ENCODE measurements at regions not wholly inside any gene's neighbourhood (a gene's known extent, or its start where the extent isn't known, plus 50 kb on each side); places are given as distances from the start of the nearest gene placed in this dataset.

- Histone ChIP-seq H3K14ac (ENCODE audit: insufficient read length) (no peak overlapping the region), H4K20me1 (replicated peaks in 1 of 2; ENCODE audit: control insufficient read depth in 1 of 2, insufficient read depth in 2 of 2, low read length in 2 of 2) (no peaks in the 10 kb centered on the region), H3K9me3 (ENCODE audit: insufficient read depth in 2 of 2, low read depth in 1 of 2, low read length in 1 of 2) (no peaks in the 10 kb centered on the region), H3K4me2 (ENCODE audit: insufficient read depth in 1 of 2, low read depth in 2 of 2, low read length in 2 of 2) (no peak overlapping the region), H2AK5ac (ENCODE audit: low read depth, low read length) (no peak overlapping the region), H4K8ac (ENCODE audit: extremely low read depth, insufficient read depth, low read length) (no peak overlapping the region), H3K18ac (ENCODE audit: extremely low read depth, low read length) (no peak overlapping the region), H3K36me3 (ENCODE audit: control insufficient read depth in 2 of 4, insufficient read depth in 4 of 4, low read length in 3 of 4) (no peaks in the 10 kb centered on the region), H3K4me1 (replicated peaks in 1 of 4; ENCODE audit: control insufficient read depth in 3 of 4, insufficient read depth in 4 of 4, low read length in 3 of 4) (peaks cover 0 to 5% (median 2%) of the 10 kb centered on the region in 4 experiments; a peak in 4 of 7 replicates), H3K23ac (ENCODE audit: insufficient read length) (no peak overlapping the region), H2AFZ (ENCODE audit: low read length) (0 out of 2 replicates have a peak overlapping the region, but pooled peaks have one; percentile 92), H3K27ac (ENCODE audit: low read depth, low read length) (no peak overlapping the region; the same call in 1 of the 2 replicates), H4K5ac (ENCODE audit: insufficient read length, low read depth, low read length) (no peak overlapping the region), H3K56ac (replicated peaks; ENCODE audit: insufficient read length, low read depth, low read length) (no peak overlapping the region), H3K79me1 (ENCODE audit: low read depth, low read length) (no peaks in the 10 kb centered on the region), H3K4me3 (ENCODE audit: extremely low read depth in 1 of 4, insufficient read depth in 2 of 4, low read depth in 3 of 4, low read length in 4 of 4) (no peak overlapping the region), H4K91ac (replicated peaks; ENCODE audit: insufficient read length, low read length) (no peak overlapping the region), H2BK120ac (replicated peaks; ENCODE audit: low read depth, low read length) (no peak overlapping the region), H2BK15ac (ENCODE audit: low read length) (no peak overlapping the region), H2BK20ac (ENCODE audit: low read length) (no peak overlapping the region), H3K9ac (replicated peaks in 1 of 4; ENCODE audit: extremely low read depth in 1 of 4, low read depth in 3 of 4, low read length in 3 of 4) (no peak overlapping the region), H3K27me3 (replicated peaks in 1 of 4; ENCODE audit: control insufficient read depth in 3 of 4, extremely low read depth in 1 of 4, insufficient read depth in 3 of 4, low read length in 3 of 4) (no peaks in the 10 kb centered on the region), H3K79me2 (ENCODE audit: control insufficient read depth in 1 of 2, insufficient read depth in 2 of 2, low read length in 2 of 2) (no peaks in the 10 kb centered on the region), H3K23me2 (ENCODE audit: low read depth, low read length) (no peaks in the 10 kb centered on the region), H2BK12ac (ENCODE audit: low read depth, low read length) (peak overlapping the region; percentile 35; the same call in 1 of the 2 replicates), H2BK5ac (ENCODE audit: low read depth, low read length) (no peak overlapping the region), H3K4ac (replicated peaks; ENCODE audit: insufficient read length, low read depth, low read length) (no peak overlapping the region)
- TF ChIP-seq CHD1 (IDR thresholded peaks at IDR 0.05; ENCODE audit: low read depth, low read length) (no peak), ASH2L (IDR thresholded peaks at IDR 0.05; ENCODE audit: low read length) (no peak), MAFK (IDR thresholded peaks at IDR 0.05; ENCODE audit: low read depth, low read length) (no peak), PHF8 (conservative IDR thresholded peaks at IDR 0.05; ENCODE audit: low read depth, low read length) (no peak), SIRT6 (IDR thresholded peaks at IDR 0.05; ENCODE audit: low read length) (no peak), USF2 (IDR thresholded peaks at IDR 0.05; ENCODE audit: low read length) (no peak), POLR2A (IDR thresholded peaks at IDR 0.05; ENCODE audit: control extremely low read depth in 1 of 2, low read depth in 2 of 2, low read length in 2 of 2) (no peak), JUN (IDR thresholded peaks at IDR 0.05; ENCODE audit: low read depth, low read length) (no peak), EZH2 (IDR thresholded peaks at IDR 0.05; ENCODE audit: low read depth, low read length, severe bottlenecking) (no peak)
- POLR2A ChIA-PET (ENCODE audit: partially characterized antibody): interaction anchor here (0.7 kb wide), 1 partner anchor 83 kb away, joined by 3 read pairs; no protein-coding TSS in a partner anchor
- DNase-seq (ENCODE audit: low read depth in 1 of 2, low spot score in 2 of 2) (no peak), FAIRE-seq (no peak)
- CTCF ChIA-PET (ENCODE audit: partially characterized antibody): interaction anchor here (0.7 to 1.2 kb wide), 2 partner anchors 91 to 154 kb away, joined by 3 read pairs; partner anchors contain the start of gene OGFRL1
- WGBS, 2 experiments (ENCODE audit: extremely low coverage in 1 of 2, insufficient coverage in 1 of 2, insufficient read length in 1 of 2, insufficient replicate concordance in 2 of 2, low coverage in 1 of 2, low lambda C conversion rate in 2 of 2, missing lambda C conversion rate in 1 of 2): 86% methylated on average over 7 of the region's 7 CpGs; no CpG with 5 or more reads in 1 of the 2 experiments
These were observed 91.3 kb upstream of the OGFRL1 start for GRCh38 chr6:71197267-71197666.
